ENCODE measurements at regions not wholly inside any gene's neighbourhood (a gene's known extent, or its start where the extent isn't known, plus 50 kb on each side); places are given as distances from the start of the nearest gene placed in this dataset.

GRCh38 chr4:77347351-77347966 lies 190.5 kb downstream of the CCNG2 start:
- no peak for TF ChIP-seq CTCF (IDR thresholded peaks at IDR 0.05)
- no peak for TF ChIP-seq SIN3A (IDR thresholded peaks at IDR 0.05; ENCODE audit: borderline replicate concordance, insufficient read depth, low read depth, low read length)
- TF ChIP-seq REST (IDR thresholded peaks at IDR 0.05; ENCODE audit: insufficient read depth in 1 of 2, low read depth in 2 of 2, low read length in 1 of 2): no peak
- TF ChIP-seq TCF7L2 (IDR thresholded peaks at IDR 0.05; ENCODE audit: low read depth, low read length): no peak
- TF ChIP-seq POLR2AphosphoS5 (IDR thresholded peaks at IDR 0.05; ENCODE audit: low read depth, low read length): no peak

All from Panc1 (cell line).